ENCODE measurements at regions not wholly inside any gene's neighbourhood (a gene's known extent, or its start where the extent isn't known, plus 50 kb on each side); places are given as distances from the start of the nearest gene placed in this dataset.
A peak's percentile ranks its signal among the peaks of the same experiment; 100 is the strongest.

DNA sequence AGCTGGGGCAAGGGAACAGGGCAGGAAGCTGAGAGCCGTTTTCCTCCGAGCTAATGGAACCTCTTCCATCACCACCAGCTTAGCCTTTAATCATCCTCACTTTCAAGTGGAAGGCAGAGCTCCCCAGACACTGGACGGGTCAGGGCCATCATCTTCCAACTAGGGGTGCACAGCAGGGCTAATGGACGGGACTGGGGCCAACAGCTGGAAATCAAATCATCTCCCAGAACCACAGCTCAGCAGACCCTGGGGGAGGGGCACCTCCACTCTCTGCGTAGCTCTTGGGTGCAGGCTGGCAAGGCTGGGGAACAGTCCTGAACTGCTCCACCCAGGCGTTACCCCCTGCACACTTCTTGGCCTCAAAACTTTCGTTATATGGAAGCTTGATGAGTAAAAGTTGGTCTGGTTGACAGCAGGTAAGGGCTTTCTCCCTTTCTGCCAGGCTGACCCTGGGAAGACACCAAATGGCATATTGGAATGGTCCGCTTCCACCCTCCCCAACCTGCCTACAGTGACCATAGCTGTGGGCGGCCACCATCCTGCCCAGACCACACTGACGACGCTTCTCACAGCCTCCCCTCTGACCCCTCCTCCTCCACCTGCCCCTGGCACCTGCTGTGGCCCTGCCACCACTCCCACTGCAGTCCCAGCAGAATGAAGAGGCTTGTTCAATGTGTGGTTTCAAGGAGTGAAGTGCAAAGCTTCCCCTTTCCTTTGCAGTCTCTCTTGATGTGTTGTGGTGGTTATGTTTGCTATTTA, 51.7 kb upstream of the RET start:
- peak overlapping the region; percentile 76 for H3K27ac ChIP-seq
- TF ChIP-seq ZFX (IDR thresholded peaks at IDR 0.05): no peak
- TF ChIP-seq, protein P1, sequence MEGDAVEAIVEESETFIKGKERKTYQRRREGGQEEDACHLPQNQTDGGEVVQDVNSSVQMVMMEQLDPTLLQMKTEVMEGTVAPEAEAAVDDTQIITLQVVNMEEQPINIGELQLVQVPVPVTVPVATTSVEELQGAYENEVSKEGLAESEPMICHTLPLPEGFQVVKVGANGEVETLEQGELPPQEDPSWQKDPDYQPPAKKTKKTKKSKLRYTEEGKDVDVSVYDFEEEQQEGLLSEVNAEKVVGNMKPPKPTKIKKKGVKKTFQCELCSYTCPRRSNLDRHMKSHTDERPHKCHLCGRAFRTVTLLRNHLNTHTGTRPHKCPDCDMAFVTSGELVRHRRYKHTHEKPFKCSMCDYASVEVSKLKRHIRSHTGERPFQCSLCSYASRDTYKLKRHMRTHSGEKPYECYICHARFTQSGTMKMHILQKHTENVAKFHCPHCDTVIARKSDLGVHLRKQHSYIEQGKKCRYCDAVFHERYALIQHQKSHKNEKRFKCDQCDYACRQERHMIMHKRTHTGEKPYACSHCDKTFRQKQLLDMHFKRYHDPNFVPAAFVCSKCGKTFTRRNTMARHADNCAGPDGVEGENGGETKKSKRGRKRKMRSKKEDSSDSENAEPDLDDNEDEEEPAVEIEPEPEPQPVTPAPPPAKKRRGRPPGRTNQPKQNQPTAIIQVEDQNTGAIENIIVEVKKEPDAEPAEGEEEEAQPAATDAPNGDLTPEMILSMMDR (conservative IDR thresholded peaks at IDR 0.05): no peak

DNA sequence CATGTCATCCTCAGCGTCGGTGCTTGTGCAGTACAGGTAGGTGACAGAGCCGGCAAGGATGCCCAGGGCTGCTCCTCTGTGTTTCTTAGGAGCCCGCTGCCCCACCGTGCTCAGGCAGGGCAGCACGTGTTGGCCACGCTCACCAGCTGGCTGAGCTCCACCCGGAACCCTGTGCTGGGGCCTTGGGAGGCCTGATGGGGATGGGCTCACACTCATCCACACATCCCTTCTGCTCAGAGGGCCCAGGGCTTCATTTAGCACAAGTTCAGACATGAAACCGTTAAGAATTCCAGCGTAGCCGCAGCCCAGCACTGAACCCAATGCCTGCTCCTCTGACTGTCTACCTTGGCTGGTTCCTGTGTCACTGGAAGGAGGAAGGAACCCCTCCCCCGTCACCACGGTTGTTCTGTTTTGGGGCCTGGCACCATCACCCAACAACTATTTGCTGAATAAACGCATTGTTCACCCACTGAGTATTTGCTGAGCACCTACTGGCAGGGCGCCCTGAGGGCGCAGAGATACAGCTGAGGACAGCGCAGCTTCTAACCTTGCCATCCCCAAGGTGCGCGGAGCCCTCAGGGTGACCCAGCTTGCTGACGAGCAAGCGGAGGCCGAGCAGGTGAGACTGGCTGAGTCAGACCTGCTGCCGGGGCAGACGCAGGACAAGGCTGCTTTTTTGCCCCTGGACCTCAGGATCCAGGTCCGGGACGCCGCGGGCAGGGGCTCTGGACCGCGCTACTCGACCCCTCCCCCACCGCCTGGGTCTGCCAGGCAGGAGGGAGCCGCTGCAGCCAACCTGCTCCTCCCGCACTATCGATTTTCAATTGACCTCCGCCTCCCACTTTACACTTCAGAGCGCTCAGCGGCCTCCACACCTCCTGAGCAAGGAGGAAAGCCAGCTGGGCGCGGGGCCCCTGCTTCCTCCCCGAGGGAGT, 50.6 kb upstream of the RET start:
- peak overlapping the region; percentile 76 for H3K27ac ChIP-seq

More for the DNA sequence above, 50.6 kb upstream of the RET start:
- TF ChIP-seq, protein P1 (conservative IDR thresholded peaks at IDR 0.05): no peak
- TF ChIP-seq ZFX (IDR thresholded peaks at IDR 0.05): peak; percentile 41; the same call in 1 of the 2 replicates
